ENCODE measurements at regions not wholly inside any gene's neighbourhood (a gene's known extent, or its start where the extent isn't known, plus 50 kb on each side); places are given as distances from the start of the nearest gene placed in this dataset.

DNA sequence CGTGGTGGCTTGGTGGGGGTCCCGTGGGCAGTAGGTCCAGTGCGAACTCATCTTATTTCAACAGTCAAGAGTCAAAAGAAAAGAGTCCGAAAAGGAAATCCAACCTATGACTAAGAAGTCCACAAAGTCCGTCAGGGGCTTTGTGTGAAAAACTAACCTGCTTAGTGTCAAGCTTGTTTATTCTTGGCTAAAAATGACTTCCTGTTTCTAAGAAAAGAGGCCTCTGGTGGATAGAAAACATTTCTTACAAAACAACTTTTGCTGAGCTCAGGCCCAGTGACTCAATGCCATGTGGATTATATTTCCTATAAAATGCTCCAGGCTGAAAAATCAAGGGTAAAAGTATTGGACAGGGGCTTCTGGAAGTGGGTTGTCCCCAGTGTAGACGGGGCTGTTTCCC lies 105.9 kb downstream of the GADD45G start (continued):
- TF ChIP-seq JUND (IDR thresholded peaks at IDR 0.05) = no peak

DNA sequence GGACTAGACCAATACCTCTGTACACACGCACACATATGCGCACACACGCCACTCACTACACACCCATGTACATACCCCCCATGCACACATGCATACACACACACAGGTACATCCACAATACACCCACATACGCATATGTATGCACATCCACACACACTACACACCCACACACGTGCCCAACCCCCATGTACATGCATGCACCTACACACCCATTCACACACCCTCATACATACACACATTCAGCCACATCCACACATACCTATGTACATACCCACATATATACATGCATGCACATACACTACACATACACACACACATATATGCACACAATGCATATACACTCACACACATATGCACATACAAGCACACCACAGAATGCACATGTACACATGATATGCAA lies 107.1 kb downstream of the GADD45G start:
- Histone ChIP-seq H2AFZ (ENCODE audit: low read depth) (no peak overlapping the region), H3K9me3 (no peaks in the 10 kb centered on the region), H3F3A (replicated peaks; ENCODE audit: insufficient read depth) (no peaks in the 10 kb centered on the region), H3K79me2 (ENCODE audit: insufficient read depth) (no peaks in the 10 kb centered on the region), H3K36me3 (replicated peaks in 1 of 2; ENCODE audit: control insufficient read depth in 1 of 2, insufficient read depth in 2 of 2, low read length in 1 of 2) (no peaks in the 10 kb centered on the region), H3K4me2 (no peak overlapping the region), H3K9me2 (no peaks in the 10 kb centered on the region), H3K27me3 (ENCODE audit: insufficient read depth) (no peaks in the 10 kb centered on the region), H3K4me3 (ENCODE audit: low read depth in 2 of 2, low read length in 1 of 2) (no peak overlapping the region), H3K27ac (ENCODE audit: low read depth in 2 of 2, low read length in 1 of 2) (no peak overlapping the region), H3K4me1 (ENCODE audit: control insufficient read depth in 1 of 2, insufficient read depth in 2 of 2, low read depth in 1 of 2, low read length in 1 of 2) (peaks cover 0 to 11% of the 10 kb centered on the region in 2 experiments; a peak in 1 of 4 replicates), H4K20me1 (ENCODE audit: insufficient read depth) (no peaks in the 10 kb centered on the region), H3K9ac (no peak overlapping the region)
- DNase-seq = no peak
- POLR2A ChIA-PET = interaction anchor here (0.9 kb wide), 1 partner anchor 9 kb away, joined by 3 read pairs; no protein-coding TSS in a partner anchor
- WGBS (ENCODE audit: low lambda C conversion rate) = 41% methylated on average over 5 of the region's 5 CpGs
- no peak for TF ChIP-seq YY1 (IDR thresholded peaks at IDR 0.05; ENCODE audit: low read depth)
- TF ChIP-seq GATA2 (CRISPR knock-in tag; IDR thresholded peaks at IDR 0.05) = no peak
- TF ChIP-seq SMC3 (IDR thresholded peaks at IDR 0.05; ENCODE audit: low read depth, low read length) = no peak
- no peak for TF ChIP-seq GABPA (IDR thresholded peaks at IDR 0.05; ENCODE audit: low read depth)
- TF ChIP-seq, protein P1, sequence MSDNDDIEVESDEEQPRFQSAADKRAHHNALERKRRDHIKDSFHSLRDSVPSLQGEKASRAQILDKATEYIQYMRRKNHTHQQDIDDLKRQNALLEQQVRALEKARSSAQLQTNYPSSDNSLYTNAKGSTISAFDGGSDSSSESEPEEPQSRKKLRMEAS (IDR thresholded peaks at IDR 0.05; ENCODE audit: low read depth) = no peak
- no peak for TF ChIP-seq MEF2A (IDR thresholded peaks at IDR 0.05; ENCODE audit: borderline replicate concordance, low read depth)
- no peak for TF ChIP-seq EP300 (IDR thresholded peaks at IDR 0.05; ENCODE audit: borderline replicate concordance in 1 of 2, low read depth in 1 of 2, low read length in 1 of 2)
- TF ChIP-seq POLR2AphosphoS5 (IDR thresholded peaks at IDR 0.05; ENCODE audit: low read depth, low read length) = no peak
- TF ChIP-seq, protein P2, sequence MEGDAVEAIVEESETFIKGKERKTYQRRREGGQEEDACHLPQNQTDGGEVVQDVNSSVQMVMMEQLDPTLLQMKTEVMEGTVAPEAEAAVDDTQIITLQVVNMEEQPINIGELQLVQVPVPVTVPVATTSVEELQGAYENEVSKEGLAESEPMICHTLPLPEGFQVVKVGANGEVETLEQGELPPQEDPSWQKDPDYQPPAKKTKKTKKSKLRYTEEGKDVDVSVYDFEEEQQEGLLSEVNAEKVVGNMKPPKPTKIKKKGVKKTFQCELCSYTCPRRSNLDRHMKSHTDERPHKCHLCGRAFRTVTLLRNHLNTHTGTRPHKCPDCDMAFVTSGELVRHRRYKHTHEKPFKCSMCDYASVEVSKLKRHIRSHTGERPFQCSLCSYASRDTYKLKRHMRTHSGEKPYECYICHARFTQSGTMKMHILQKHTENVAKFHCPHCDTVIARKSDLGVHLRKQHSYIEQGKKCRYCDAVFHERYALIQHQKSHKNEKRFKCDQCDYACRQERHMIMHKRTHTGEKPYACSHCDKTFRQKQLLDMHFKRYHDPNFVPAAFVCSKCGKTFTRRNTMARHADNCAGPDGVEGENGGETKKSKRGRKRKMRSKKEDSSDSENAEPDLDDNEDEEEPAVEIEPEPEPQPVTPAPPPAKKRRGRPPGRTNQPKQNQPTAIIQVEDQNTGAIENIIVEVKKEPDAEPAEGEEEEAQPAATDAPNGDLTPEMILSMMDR (IDR thresholded peaks at IDR 0.05) = no peak
- no peak for TF ChIP-seq TEAD4 (IDR thresholded peaks at IDR 0.05; ENCODE audit: borderline replicate concordance, insufficient read depth)
- TF ChIP-seq JUND (IDR thresholded peaks at IDR 0.05) = no peak
- TF ChIP-seq, protein P3, sequence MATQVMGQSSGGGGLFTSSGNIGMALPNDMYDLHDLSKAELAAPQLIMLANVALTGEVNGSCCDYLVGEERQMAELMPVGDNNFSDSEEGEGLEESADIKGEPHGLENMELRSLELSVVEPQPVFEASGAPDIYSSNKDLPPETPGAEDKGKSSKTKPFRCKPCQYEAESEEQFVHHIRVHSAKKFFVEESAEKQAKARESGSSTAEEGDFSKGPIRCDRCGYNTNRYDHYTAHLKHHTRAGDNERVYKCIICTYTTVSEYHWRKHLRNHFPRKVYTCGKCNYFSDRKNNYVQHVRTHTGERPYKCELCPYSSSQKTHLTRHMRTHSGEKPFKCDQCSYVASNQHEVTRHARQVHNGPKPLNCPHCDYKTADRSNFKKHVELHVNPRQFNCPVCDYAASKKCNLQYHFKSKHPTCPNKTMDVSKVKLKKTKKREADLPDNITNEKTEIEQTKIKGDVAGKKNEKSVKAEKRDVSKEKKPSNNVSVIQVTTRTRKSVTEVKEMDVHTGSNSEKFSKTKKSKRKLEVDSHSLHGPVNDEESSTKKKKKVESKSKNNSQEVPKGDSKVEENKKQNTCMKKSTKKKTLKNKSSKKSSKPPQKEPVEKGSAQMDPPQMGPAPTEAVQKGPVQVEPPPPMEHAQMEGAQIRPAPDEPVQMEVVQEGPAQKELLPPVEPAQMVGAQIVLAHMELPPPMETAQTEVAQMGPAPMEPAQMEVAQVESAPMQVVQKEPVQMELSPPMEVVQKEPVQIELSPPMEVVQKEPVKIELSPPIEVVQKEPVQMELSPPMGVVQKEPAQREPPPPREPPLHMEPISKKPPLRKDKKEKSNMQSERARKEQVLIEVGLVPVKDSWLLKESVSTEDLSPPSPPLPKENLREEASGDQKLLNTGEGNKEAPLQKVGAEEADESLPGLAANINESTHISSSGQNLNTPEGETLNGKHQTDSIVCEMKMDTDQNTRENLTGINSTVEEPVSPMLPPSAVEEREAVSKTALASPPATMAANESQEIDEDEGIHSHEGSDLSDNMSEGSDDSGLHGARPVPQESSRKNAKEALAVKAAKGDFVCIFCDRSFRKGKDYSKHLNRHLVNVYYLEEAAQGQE (IDR thresholded peaks at IDR 0.05; ENCODE audit: low read depth, low read length) = no peak
- no peak for TF ChIP-seq TAF1 (IDR thresholded peaks at IDR 0.05; ENCODE audit: borderline replicate concordance, low read depth, low read length)
- no peak for TF ChIP-seq RAD21 (IDR thresholded peaks at IDR 0.05; ENCODE audit: low read length)
- no peak for TF ChIP-seq EZH2phosphoT487 (IDR thresholded peaks at IDR 0.05; ENCODE audit: borderline replicate concordance, low read depth)
- TF ChIP-seq FOSL2 (IDR thresholded peaks at IDR 0.05; ENCODE audit: borderline replicate concordance, low read depth) = no peak
- TF ChIP-seq, protein P4, sequence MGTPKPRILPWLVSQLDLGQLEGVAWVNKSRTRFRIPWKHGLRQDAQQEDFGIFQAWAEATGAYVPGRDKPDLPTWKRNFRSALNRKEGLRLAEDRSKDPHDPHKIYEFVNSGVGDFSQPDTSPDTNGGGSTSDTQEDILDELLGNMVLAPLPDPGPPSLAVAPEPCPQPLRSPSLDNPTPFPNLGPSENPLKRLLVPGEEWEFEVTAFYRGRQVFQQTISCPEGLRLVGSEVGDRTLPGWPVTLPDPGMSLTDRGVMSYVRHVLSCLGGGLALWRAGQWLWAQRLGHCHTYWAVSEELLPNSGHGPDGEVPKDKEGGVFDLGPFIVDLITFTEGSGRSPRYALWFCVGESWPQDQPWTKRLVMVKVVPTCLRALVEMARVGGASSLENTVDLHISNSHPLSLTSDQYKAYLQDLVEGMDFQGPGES (IDR thresholded peaks at IDR 0.05; ENCODE audit: low read depth, low read length) = no peak
- TF ChIP-seq, protein P5, sequence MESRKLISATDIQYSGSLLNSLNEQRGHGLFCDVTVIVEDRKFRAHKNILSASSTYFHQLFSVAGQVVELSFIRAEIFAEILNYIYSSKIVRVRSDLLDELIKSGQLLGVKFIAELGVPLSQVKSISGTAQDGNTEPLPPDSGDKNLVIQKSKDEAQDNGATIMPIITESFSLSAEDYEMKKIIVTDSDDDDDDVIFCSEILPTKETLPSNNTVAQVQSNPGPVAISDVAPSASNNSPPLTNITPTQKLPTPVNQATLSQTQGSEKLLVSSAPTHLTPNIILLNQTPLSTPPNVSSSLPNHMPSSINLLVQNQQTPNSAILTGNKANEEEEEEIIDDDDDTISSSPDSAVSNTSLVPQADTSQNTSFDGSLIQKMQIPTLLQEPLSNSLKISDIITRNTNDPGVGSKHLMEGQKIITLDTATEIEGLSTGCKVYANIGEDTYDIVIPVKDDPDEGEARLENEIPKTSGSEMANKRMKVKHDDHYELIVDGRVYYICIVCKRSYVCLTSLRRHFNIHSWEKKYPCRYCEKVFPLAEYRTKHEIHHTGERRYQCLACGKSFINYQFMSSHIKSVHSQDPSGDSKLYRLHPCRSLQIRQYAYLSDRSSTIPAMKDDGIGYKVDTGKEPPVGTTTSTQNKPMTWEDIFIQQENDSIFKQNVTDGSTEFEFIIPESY (IDR thresholded peaks at IDR 0.05; ENCODE audit: borderline replicate concordance, low read depth) = no peak
- CTCF ChIA-PET = interaction anchor here (1.2 to 1.4 kb wide), 2 partner anchors 11 to 16 kb away, joined by 3 read pairs; no protein-coding TSS in a partner anchor

Data from SK-N-SH (cell line).